K562 (cell line): ENCODE measurements at regions not wholly inside any gene's neighbourhood (a gene's known extent, or its start where the extent isn't known, plus 50 kb on each side); places are given as distances from the start of the nearest gene placed in this dataset.
A peak's percentile ranks its signal among the peaks of the same experiment; 100 is the strongest.

ENCODE experiments used
- L3MBTL2 ChIP-seq: fragments of 450-650 bp; IDR thresholded peaks from 2 replicates; pipeline ENCODE4 v1.6.1; 2016; ENCODE audit warnings: mild to moderate bottlenecking, moderate library complexity
- MAFG ChIP-seq: fragments of 450-650 bp; conservative IDR thresholded peaks from 2 replicates; pipeline ENCODE4 v1.6.1; 2016; ENCODE audit warnings: missing genetic modification characterization, missing compliant biosample characterization
- NCOA6 ChIP-seq: fragments of 450-650 bp; IDR thresholded peaks from 2 replicates; pipeline ENCODE4 v1.6.1; 2017; ENCODE audit warnings: mild to moderate bottlenecking
- RBM14 ChIP-seq: fragments of 200-400 bp; formaldehyde crosslinking; IDR thresholded peaks from 2 replicates; pipeline ENCODE4 v1.6.1; 2018; ENCODE audit warnings: low read depth, mild to moderate bottlenecking, low read length, moderate library complexity, borderline replicate concordance; ENCODE audit not compliant: insufficient read depth
- SMAD1 ChIP-seq: fragments of 150-350 bp; IDR thresholded peaks from 2 replicates; pipeline ENCODE4 v1.6.1; 2014; ENCODE audit warnings: low read length, low read depth; ENCODE audit not compliant: partially characterized antibody
- SMC3 ChIP-seq: conservative IDR thresholded peaks from 2 replicates; pipeline ENCODE4 v1.6.1; 2011; ENCODE audit warnings: low read depth, low read length, improper control_type of control experiment; ENCODE audit not compliant: insufficient read depth
- SRSF3 ChIP-seq: fragments of 200-400 bp; formaldehyde crosslinking; IDR thresholded peaks from 2 replicates; pipeline ENCODE4 v1.6.1; 2016; ENCODE audit warnings: mild to moderate bottlenecking, low read length, moderate library complexity; ENCODE audit not compliant: insufficient read depth
- TF ChIP-seq, protein P1 (sequence below): fragments of 450-650 bp; formaldehyde crosslinking; IDR thresholded peaks from 2 replicates; pipeline ENCODE4 v1.4.0; 2020; ENCODE audit warnings: mild to moderate bottlenecking, moderate library complexity
- TF ChIP-seq, protein P2 (sequence below): fragments of 250-450 bp; sonication (Bioruptor Pico); IDR thresholded peaks from 2 replicates; pipeline ENCODE4 v1.8.0; 2021; ENCODE audit warnings: mild to moderate bottlenecking, moderate library complexity
- TF ChIP-seq, protein P3 (sequence below), 2 experiments: fragments of 450-650 bp; formaldehyde crosslinking in 1 of 2; IDR thresholded peaks; 2 replicates each; pipeline versions ENCODE4 v1.4.0 to v1.6.1; 2014 to 2020; ENCODE audit warnings: mild to moderate bottlenecking in 2 of 2, borderline replicate concordance in 1 of 2, low read depth in 1 of 2

DNA sequence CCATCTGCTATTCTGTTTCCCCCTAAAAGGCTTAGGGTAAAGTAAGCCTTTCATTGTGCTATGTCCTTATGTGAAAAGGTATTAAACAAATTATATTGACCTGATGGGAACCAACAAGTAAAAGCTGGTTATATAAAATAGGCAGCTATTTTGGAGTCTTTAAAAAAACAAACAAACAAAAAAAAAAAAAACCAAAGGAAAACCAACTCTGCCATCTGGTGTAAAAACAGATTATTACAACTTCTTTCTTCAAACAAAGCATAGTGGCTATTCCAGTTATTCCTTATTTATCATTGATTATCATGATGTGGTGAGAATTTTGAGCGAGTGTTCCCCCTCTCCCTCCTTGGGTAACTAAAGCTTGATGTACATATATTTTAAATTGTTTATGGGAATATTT lies 122.3 kb upstream of the FHL2 start (continued):
- TF ChIP-seq, protein P1, sequence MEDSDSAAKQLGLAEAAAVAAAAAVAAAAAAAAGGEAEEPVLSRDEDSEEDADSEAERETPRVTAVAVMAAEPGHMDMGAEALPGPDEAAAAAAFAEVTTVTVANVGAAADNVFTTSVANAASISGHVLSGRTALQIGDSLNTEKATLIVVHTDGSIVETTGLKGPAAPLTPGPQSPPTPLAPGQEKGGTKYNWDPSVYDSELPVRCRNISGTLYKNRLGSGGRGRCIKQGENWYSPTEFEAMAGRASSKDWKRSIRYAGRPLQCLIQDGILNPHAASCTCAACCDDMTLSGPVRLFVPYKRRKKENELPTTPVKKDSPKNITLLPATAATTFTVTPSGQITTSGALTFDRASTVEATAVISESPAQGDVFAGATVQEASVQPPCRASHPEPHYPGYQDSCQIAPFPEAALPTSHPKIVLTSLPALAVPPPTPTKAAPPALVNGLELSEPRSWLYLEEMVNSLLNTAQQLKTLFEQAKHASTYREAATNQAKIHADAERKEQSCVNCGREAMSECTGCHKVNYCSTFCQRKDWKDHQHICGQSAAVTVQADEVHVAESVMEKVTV (CRISPR knock-in tag), result peak; percentile 57
- TF ChIP-seq SMC3, result peak; percentile 76
- TF ChIP-seq SRSF3, result no peak
- no peak for TF ChIP-seq SMAD1
- TF ChIP-seq L3MBTL2, result 0 out of 2 replicates have a peak, but pooled peaks have one; percentile 14
- TF ChIP-seq, protein P2, sequence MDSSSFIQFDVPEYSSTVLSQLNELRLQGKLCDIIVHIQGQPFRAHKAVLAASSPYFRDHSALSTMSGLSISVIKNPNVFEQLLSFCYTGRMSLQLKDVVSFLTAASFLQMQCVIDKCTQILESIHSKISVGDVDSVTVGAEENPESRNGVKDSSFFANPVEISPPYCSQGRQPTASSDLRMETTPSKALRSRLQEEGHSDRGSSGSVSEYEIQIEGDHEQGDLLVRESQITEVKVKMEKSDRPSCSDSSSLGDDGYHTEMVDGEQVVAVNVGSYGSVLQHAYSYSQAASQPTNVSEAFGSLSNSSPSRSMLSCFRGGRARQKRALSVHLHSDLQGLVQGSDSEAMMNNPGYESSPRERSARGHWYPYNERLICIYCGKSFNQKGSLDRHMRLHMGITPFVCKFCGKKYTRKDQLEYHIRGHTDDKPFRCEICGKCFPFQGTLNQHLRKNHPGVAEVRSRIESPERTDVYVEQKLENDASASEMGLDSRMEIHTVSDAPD (CRISPR knock-in tag), result no peak
- TF ChIP-seq, protein P3, sequence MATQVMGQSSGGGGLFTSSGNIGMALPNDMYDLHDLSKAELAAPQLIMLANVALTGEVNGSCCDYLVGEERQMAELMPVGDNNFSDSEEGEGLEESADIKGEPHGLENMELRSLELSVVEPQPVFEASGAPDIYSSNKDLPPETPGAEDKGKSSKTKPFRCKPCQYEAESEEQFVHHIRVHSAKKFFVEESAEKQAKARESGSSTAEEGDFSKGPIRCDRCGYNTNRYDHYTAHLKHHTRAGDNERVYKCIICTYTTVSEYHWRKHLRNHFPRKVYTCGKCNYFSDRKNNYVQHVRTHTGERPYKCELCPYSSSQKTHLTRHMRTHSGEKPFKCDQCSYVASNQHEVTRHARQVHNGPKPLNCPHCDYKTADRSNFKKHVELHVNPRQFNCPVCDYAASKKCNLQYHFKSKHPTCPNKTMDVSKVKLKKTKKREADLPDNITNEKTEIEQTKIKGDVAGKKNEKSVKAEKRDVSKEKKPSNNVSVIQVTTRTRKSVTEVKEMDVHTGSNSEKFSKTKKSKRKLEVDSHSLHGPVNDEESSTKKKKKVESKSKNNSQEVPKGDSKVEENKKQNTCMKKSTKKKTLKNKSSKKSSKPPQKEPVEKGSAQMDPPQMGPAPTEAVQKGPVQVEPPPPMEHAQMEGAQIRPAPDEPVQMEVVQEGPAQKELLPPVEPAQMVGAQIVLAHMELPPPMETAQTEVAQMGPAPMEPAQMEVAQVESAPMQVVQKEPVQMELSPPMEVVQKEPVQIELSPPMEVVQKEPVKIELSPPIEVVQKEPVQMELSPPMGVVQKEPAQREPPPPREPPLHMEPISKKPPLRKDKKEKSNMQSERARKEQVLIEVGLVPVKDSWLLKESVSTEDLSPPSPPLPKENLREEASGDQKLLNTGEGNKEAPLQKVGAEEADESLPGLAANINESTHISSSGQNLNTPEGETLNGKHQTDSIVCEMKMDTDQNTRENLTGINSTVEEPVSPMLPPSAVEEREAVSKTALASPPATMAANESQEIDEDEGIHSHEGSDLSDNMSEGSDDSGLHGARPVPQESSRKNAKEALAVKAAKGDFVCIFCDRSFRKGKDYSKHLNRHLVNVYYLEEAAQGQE (IDR thresholded peaks at IDR 0.05; ENCODE audit: borderline replicate concordance), result peak; percentile 82
- TF ChIP-seq, protein P3 (CRISPR knock-in tag; IDR thresholded peaks at IDR 0.05; ENCODE audit: low read depth), result no peak
- no peak for TF ChIP-seq NCOA6
- TF ChIP-seq MAFG (tag), result 0 out of 2 replicates have a peak, but pooled peaks have one; percentile 10
- no peak for TF ChIP-seq RBM14
